ENCODE measurements at regions not wholly inside any gene's neighbourhood (a gene's known extent, or its start where the extent isn't known, plus 50 kb on each side); places are given as distances from the start of the nearest gene placed in this dataset.

DNA sequence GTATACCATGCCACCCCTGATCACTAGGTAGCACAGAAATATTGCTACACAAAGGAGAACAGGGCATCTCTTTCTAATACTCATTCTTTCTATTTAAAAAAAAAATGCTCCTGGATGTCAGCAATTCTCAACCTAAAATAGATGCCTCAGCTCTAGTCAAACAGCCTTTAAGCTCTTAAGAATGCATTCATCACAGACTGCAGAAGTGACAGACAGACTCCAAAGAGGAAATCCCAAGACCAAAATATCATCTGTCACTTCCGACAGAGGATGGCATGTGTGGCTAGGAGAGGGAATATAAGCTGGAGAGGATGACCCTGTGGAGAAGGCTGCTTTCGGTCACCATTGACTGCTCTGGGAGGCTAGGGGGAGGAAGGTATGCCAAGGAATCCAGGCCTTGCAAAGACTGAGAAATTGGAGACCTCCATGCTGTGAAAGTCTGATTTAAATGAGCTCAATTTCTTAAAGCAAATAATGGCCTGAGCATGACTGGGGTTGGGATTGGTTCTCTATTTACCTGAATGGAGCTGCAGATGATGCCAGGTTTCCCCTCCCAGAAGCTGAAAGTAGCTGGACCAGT, 277.4 kb downstream of the BRINP2 start:
- Histone ChIP-seq H2AFZ (ENCODE audit: insufficient read depth, low read depth, low read length, poor library complexity, severe bottlenecking) (no peak overlapping the region), H3K4me3 (ENCODE audit: control extremely low read depth in 1 of 5, extremely low read depth in 1 of 5, insufficient read depth in 1 of 5, low read depth in 2 of 5, low read length in 4 of 5) (no peak overlapping the region), H3K36me3 (replicated peaks in 1 of 2; ENCODE audit: control extremely low read depth in 1 of 2, control insufficient read depth in 1 of 2, extremely low read depth in 1 of 2, insufficient read depth in 2 of 2, low read length in 1 of 2) (no peaks in the 10 kb centered on the region), H3K27ac (ENCODE audit: low read length in 2 of 2) (no peak overlapping the region), H3K79me2 (ENCODE audit: control insufficient read depth, insufficient read depth, low read length) (no peaks in the 10 kb centered on the region), H3K4me1 (ENCODE audit: control insufficient read depth in 2 of 2, insufficient read depth in 2 of 2, low read length in 2 of 2) (no peaks in the 10 kb centered on the region), H3K27me3 (replicated peaks in 1 of 4; ENCODE audit: control extremely low read depth in 1 of 4, control insufficient read depth in 3 of 4, insufficient read depth in 4 of 4, low read length in 3 of 4) (no peaks in the 10 kb centered on the region), H3K4me2 (replicated peaks; ENCODE audit: low read depth, low read length, poor library complexity, severe bottlenecking) (no peak overlapping the region), H3K9ac (ENCODE audit: low read length) (no peak overlapping the region), H3K9me3 (ENCODE audit: control extremely low read depth in 1 of 3, control insufficient read depth in 2 of 3, insufficient read depth in 1 of 3, low read length in 2 of 3) (peaks cover 0 to 3% (median 0%) of the 10 kb centered on the region in 3 donors), H4K20me1 (ENCODE audit: control insufficient read depth, insufficient read depth, low read length, poor library complexity, severe bottlenecking) (no peaks in the 10 kb centered on the region)
- ATAC-seq (ENCODE audit: low read depth), result no peak
- TF ChIP-seq, protein P1, sequence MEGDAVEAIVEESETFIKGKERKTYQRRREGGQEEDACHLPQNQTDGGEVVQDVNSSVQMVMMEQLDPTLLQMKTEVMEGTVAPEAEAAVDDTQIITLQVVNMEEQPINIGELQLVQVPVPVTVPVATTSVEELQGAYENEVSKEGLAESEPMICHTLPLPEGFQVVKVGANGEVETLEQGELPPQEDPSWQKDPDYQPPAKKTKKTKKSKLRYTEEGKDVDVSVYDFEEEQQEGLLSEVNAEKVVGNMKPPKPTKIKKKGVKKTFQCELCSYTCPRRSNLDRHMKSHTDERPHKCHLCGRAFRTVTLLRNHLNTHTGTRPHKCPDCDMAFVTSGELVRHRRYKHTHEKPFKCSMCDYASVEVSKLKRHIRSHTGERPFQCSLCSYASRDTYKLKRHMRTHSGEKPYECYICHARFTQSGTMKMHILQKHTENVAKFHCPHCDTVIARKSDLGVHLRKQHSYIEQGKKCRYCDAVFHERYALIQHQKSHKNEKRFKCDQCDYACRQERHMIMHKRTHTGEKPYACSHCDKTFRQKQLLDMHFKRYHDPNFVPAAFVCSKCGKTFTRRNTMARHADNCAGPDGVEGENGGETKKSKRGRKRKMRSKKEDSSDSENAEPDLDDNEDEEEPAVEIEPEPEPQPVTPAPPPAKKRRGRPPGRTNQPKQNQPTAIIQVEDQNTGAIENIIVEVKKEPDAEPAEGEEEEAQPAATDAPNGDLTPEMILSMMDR (IDR thresholded peaks at IDR 0.05), result no peak
- POLR2A ChIA-PET, result no interaction called here
- Mint-ChIP-seq H3K4me3 (no peak overlapping the region), H3K27me3 (no peaks in the 10 kb centered on the region), H3K4me1 (no peaks in the 10 kb centered on the region), H3K27ac (no peak overlapping the region), H3K9me3 (ENCODE audit: insufficient read depth) (no peaks in the 10 kb centered on the region)
- no peak for DNase-seq
- CTCF ChIA-PET, result no interaction called here
- WGBS (ENCODE audit: insufficient coverage), result 90% methylated on average over 1 of the region's 2 CpGs
- intact Hi-C loops (cut with micrococcal nuclease), result no loop called here

DNA sequence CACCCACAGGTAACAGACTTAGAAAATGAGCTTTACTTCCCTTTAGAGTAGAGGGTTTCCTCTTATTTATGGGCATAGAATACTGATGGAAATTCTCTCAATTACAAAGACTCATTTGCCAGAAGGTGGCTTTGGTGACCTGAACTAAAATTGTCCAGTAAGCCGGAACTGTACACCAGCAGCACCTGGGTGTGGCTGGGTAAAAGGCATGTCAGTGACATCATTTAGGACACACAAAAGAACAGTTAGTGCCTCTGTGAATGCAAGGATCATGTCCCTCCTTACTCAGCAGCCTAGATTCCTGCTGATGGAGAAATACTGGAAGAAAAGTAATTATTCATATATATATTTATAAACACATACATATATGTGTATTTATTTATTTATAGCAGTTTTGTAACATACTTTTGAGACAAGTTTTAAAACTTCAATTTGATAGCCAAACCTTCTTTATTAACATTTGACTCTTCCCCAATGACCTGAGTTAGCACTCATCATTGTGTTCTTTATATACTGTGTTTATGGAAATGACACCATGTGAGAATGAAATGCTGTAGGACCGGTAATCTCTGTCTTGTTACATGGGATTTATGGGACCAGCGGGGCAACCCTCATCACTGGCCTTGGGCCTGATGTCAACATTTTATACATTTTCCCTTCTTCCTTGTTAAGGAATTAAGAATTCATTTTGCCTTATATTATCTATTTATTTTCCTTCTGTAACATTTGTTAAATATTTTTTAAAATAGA, 274.4 kb downstream of the BRINP2 start:
- Histone ChIP-seq H3K36me3 (replicated peaks in 1 of 2; ENCODE audit: control extremely low read depth in 1 of 2, control insufficient read depth in 1 of 2, extremely low read depth in 1 of 2, insufficient read depth in 2 of 2, low read length in 1 of 2) (no peaks in the 10 kb centered on the region), H2AFZ (ENCODE audit: insufficient read depth, low read depth, low read length, poor library complexity, severe bottlenecking) (no peak overlapping the region), H3K27me3 (replicated peaks in 1 of 4; ENCODE audit: control extremely low read depth in 1 of 4, control insufficient read depth in 3 of 4, insufficient read depth in 4 of 4, low read length in 3 of 4) (no peaks in the 10 kb centered on the region), H3K9ac (ENCODE audit: low read length) (no peak overlapping the region), H3K9me3 (ENCODE audit: control extremely low read depth in 1 of 3, control insufficient read depth in 2 of 3, insufficient read depth in 1 of 3, low read length in 2 of 3) (peaks cover 0 to 3% (median 0%) of the 10 kb centered on the region in 3 donors), H3K4me1 (ENCODE audit: control insufficient read depth in 2 of 2, insufficient read depth in 2 of 2, low read length in 2 of 2) (no peaks in the 10 kb centered on the region), H3K4me2 (replicated peaks; ENCODE audit: low read depth, low read length, poor library complexity, severe bottlenecking) (no peak overlapping the region), H4K20me1 (ENCODE audit: control insufficient read depth, insufficient read depth, low read length, poor library complexity, severe bottlenecking) (no peaks in the 10 kb centered on the region), H3K27ac (ENCODE audit: low read length in 2 of 2) (no peak overlapping the region), H3K79me2 (ENCODE audit: control insufficient read depth, insufficient read depth, low read length) (no peaks in the 10 kb centered on the region), H3K4me3 (ENCODE audit: control extremely low read depth in 1 of 5, extremely low read depth in 1 of 5, insufficient read depth in 1 of 5, low read depth in 2 of 5, low read length in 4 of 5) (no peak overlapping the region)
- H3K4me3 Mint-ChIP-seq, result no peak overlapping the region
- intact Hi-C loops (cut with micrococcal nuclease), result no loop called here
- H3K9me3 Mint-ChIP-seq (ENCODE audit: insufficient read depth), result no peaks in the 10 kb centered on the region
- ChIA-PET POLR2A (no interaction called here), CTCF (no interaction called here)
- DNase-seq (no peak), ATAC-seq (ENCODE audit: low read depth) (no peak)
- no peaks in the 10 kb centered on the region for H3K4me1 Mint-ChIP-seq
- no peaks in the 10 kb centered on the region for H3K27me3 Mint-ChIP-seq
- no peak for TF ChIP-seq EZH2 (IDR thresholded peaks at IDR 0.05; ENCODE audit: borderline replicate concordance, insufficient read depth, low read depth, low read length, poor library complexity, severe bottlenecking)
- TF ChIP-seq, protein P1 (IDR thresholded peaks at IDR 0.05), result no peak
- no peak overlapping the region for H3K27ac Mint-ChIP-seq
- WGBS (ENCODE audit: insufficient coverage), result 100% methylated on average over 1 of the region's 3 CpGs

Data from B cell (primary cell).